ENCODE measurements at regions not wholly inside any gene's neighbourhood (a gene's known extent, or its start where the extent isn't known, plus 50 kb on each side); places are given as distances from the start of the nearest gene placed in this dataset.

DNA sequence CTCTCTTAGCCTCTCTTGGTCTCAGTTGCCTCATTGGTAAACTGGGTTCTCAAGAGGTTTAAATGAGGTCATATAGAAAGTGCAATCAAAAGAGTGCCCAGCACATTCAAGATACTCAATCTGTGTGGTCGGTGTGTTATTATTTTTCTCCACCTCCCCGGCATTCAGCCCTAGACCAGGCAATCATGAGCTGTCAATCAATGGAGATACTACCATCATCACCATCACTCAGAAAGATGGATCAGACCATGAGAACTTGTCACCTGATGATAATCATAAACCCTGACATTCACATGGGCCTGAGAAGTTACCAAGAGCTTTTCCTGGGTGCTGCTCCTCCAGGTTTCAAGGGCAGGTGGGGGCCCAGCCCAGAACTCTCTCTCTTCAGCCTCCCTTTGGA lies 166.1 kb downstream of the MN1 start:
- Histone ChIP-seq H3K36me3 (ENCODE audit: insufficient read depth, low read length, poor library complexity, severe bottlenecking) (no peaks in the 10 kb centered on the region), H3K27ac (ENCODE audit: low read depth, low read length, poor library complexity, severe bottlenecking) (no peak overlapping the region), H3K27me3 (replicated peaks; ENCODE audit: insufficient read depth, low read depth, low read length, poor library complexity) (no peaks in the 10 kb centered on the region), H3K4me1 (ENCODE audit: insufficient read depth, low read length, poor library complexity, severe bottlenecking) (no peaks in the 10 kb centered on the region), H3K9me3 (ENCODE audit: low read depth, low read length, poor library complexity, severe bottlenecking) (no peaks in the 10 kb centered on the region), H3K4me3 (ENCODE audit: low read depth, low read length, poor library complexity, severe bottlenecking) (no peak overlapping the region)
- no peak for DNase-seq (ENCODE audit: low spot score)
- POLR2A ChIA-PET (ENCODE audit: low non-redundant PET) = no interaction called here
- no TSS peak for BruUV-seq (replicated peaks)
- TF ChIP-seq EZH2 (IDR thresholded peaks at IDR 0.05; ENCODE audit: borderline replicate concordance, low read depth, low read length, poor library complexity, severe bottlenecking) = no peak
- TF ChIP-seq, protein P1, sequence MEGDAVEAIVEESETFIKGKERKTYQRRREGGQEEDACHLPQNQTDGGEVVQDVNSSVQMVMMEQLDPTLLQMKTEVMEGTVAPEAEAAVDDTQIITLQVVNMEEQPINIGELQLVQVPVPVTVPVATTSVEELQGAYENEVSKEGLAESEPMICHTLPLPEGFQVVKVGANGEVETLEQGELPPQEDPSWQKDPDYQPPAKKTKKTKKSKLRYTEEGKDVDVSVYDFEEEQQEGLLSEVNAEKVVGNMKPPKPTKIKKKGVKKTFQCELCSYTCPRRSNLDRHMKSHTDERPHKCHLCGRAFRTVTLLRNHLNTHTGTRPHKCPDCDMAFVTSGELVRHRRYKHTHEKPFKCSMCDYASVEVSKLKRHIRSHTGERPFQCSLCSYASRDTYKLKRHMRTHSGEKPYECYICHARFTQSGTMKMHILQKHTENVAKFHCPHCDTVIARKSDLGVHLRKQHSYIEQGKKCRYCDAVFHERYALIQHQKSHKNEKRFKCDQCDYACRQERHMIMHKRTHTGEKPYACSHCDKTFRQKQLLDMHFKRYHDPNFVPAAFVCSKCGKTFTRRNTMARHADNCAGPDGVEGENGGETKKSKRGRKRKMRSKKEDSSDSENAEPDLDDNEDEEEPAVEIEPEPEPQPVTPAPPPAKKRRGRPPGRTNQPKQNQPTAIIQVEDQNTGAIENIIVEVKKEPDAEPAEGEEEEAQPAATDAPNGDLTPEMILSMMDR (conservative IDR thresholded peaks at IDR 0.05; ENCODE audit: low read depth, low read length) = no peak
- CTCF ChIA-PET = no interaction called here
- intact Hi-C loops (cut with micrococcal nuclease; ENCODE audit: unreplicated experiment) = no loop called here

DNA sequence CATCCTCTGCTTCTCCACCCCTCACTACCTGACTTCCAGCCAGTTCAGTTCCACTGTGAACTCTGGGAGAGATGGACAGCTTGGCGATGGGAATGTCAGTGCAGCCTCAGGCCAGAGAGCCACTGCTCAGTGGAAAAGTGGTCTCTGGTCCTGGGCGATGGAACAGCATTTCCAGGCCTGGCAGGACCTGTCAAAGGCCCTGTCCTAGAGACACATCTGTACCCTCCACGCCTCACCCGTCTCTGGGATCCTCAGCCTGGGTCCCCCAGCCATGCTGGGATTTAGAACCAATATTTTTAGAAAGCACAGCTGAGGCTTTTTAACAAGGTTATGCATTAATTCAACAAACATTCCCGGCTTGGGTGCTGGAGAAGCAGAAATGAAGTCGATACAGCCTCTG lies 165.7 kb downstream of the MN1 start:
- H3K9me3 ChIP-seq (ENCODE audit: low read depth, low read length, poor library complexity, severe bottlenecking) = no peaks in the 10 kb centered on the region
- TF ChIP-seq, protein P1 (conservative IDR thresholded peaks at IDR 0.05; ENCODE audit: low read depth, low read length) = no peak
- no peak for TF ChIP-seq EZH2 (IDR thresholded peaks at IDR 0.05; ENCODE audit: borderline replicate concordance, low read depth, low read length, poor library complexity, severe bottlenecking)
- no peaks in the 10 kb centered on the region for H3K4me1 ChIP-seq (ENCODE audit: insufficient read depth, low read length, poor library complexity, severe bottlenecking)
- H3K27ac ChIP-seq (ENCODE audit: low read depth, low read length, poor library complexity, severe bottlenecking) = no peak overlapping the region
- DNase-seq (ENCODE audit: low spot score) = no peak
- no peaks in the 10 kb centered on the region for H3K36me3 ChIP-seq (ENCODE audit: insufficient read depth, low read length, poor library complexity, severe bottlenecking)
- intact Hi-C loops (cut with micrococcal nuclease; ENCODE audit: unreplicated experiment) = no loop called here
- ChIA-PET CTCF (interaction anchor here (0.5 kb wide), 1 partner anchor 879 kb away, joined by 3 read pairs; no protein-coding TSS in a partner anchor), POLR2A (ENCODE audit: low non-redundant PET) (no interaction called here)
- H3K4me3 ChIP-seq (ENCODE audit: low read depth, low read length, poor library complexity, severe bottlenecking) = no peak overlapping the region
- no peaks in the 10 kb centered on the region for H3K27me3 ChIP-seq (replicated peaks; ENCODE audit: insufficient read depth, low read depth, low read length, poor library complexity)
- BruUV-seq (replicated peaks) = no TSS peak

DNA sequence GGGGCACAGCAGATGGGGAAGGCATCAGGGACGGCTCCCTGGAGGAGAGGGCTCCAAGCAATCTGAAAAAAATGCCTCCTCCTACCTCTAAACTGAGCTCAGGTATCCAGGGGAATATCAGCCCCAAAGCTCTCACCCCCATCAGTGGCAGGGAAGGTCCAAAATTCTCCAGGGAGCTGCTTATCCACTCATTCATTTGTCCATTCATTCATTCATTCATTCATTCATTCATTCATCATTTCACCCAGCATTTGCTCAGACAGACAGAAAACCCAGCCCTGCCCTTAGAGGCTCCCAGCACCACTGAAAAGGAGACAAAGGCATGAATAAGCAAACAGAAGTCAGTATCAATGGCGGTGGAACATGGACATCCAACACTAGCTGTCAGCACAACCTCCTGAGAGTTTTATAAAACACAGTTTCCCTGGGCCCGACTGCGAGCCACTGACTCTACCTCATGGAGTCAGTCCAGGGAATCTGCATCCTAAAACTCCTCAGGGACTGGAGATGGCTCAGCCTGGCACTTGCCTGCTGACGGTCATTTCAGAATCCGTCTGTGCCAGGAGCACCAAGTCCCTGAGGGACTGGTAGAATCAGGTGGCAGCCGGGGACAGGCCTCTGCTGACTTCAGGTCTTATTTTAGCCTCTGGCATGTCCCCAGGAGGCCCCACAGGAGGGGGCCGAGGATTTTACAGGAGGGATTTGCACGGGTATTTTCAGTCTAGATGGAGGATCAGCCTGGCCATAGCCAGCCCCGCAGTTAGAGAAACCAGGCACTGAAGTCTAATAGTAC lies 164.6 kb downstream of the MN1 start:
- Histone ChIP-seq H3K9me3 (ENCODE audit: low read depth, low read length, poor library complexity, severe bottlenecking) (no peaks in the 10 kb centered on the region), H3K36me3 (ENCODE audit: insufficient read depth, low read length, poor library complexity, severe bottlenecking) (no peaks in the 10 kb centered on the region)
- no TSS peak for BruUV-seq (replicated peaks)

More for the DNA sequence above, 164.6 kb downstream of the MN1 start:
- no peak for DNase-seq (ENCODE audit: low spot score)
- Histone ChIP-seq H3K27ac (ENCODE audit: low read depth, low read length, poor library complexity, severe bottlenecking) (no peak overlapping the region), H3K4me3 (ENCODE audit: low read depth, low read length, poor library complexity, severe bottlenecking) (no peak overlapping the region), H3K27me3 (replicated peaks; ENCODE audit: insufficient read depth, low read depth, low read length, poor library complexity) (no peaks in the 10 kb centered on the region), H3K4me1 (ENCODE audit: insufficient read depth, low read length, poor library complexity, severe bottlenecking) (no peaks in the 10 kb centered on the region)
- intact Hi-C loops (cut with micrococcal nuclease; ENCODE audit: unreplicated experiment) = no loop called here
- ChIA-PET POLR2A (ENCODE audit: low non-redundant PET) (no interaction called here), CTCF (no interaction called here)
- TF ChIP-seq, protein P1 (conservative IDR thresholded peaks at IDR 0.05; ENCODE audit: low read depth, low read length) = no peak

Data from A673 (cell line).